Thoracic aorta (tissue), 2 donors: ENCODE measurements at regions not wholly inside any gene's neighbourhood (a gene's known extent, or its start where the extent isn't known, plus 50 kb on each side); places are given as distances from the start of the nearest gene placed in this dataset.

ENCODE experiments used
- ATAC-seq: fragments of 150-250 bp; one replicate; pipeline ENCODE4 v1.8.0; 2017; ENCODE audit warnings: low read depth; ENCODE audit not compliant: insufficient number of reproducible peaks, low FRiP score
- DNase-seq: peaks from one replicate; pipeline ENCODE4 v3.0.0-alpha.2; 2020; ENCODE audit warnings: low spot score
- H3K27ac ChIP-seq, 2 donors: fragments of 200-600 bp; sonication (generic); 1 replicate in 1 of 2; 2 replicates in 1 of 2; pipeline ENCODE4 v1.5.1; 2016; ENCODE audit warnings: mild to moderate bottlenecking in 2 of 2, moderate library complexity in 2 of 2
- H3K27me3 ChIP-seq: fragments of 200-600 bp; sonication (generic); replicated peaks from 2 replicates; pipeline ENCODE4 v1.6.0; 2016; ENCODE audit warnings: mild to moderate bottlenecking; ENCODE audit not compliant: insufficient read depth
- H3K36me3 ChIP-seq: fragments of 200-600 bp; sonication (generic); one replicate; pipeline ENCODE4 v1.5.1; 2016
- H3K4me1 ChIP-seq, 2 donors: fragments of 200-600 bp; sonication (generic); 1 replicate in 1 of 2; 2 replicates in 1 of 2; pipeline versions ENCODE4 v1.5.1 to v1.6.0; 2016; ENCODE audit warnings: low read depth in 2 of 2, mild to moderate bottlenecking in 1 of 2; ENCODE audit not compliant: control insufficient read depth in 1 of 2
- H3K4me3 ChIP-seq: fragments of 200-600 bp; sonication (generic); 2 replicates; pipeline ENCODE4 v1.5.1; 2016; ENCODE audit warnings: mild to moderate bottlenecking
- H3K9me3 ChIP-seq: fragments of 200-600 bp; sonication (generic); 2 replicates; pipeline ENCODE4 v1.5.1; 2016
- CTCF ChIP-seq: fragments of 200-600 bp; sonication (generic); IDR thresholded peaks from one replicate; pipeline ENCODE4 v1.5.1; 2019; ENCODE audit warnings: antibody characterized with exemption

DNA sequence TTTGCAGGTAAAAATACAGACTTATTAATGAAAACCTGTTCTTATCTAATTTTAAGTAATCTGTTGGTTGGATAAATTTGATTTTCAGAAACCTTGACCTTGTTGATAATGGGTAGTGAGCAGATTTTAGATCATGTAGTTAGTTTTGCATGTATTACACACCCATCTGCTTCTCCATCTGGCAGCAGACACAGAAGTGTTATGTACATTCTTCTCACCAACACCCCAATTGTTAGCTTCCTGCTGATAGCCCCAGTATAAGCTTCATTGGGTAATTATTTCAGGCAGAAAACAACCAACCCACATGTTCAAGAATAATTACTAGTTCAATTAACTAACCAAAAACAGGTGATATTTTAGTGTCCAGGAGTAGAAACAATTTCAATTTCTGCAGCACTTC, 1740.5 kb upstream of the AGA start:
- Histone ChIP-seq H3K27me3 (no peaks in the 10 kb centered on the region), H3K27ac (no peak overlapping the region), H3K4me1 (no peaks in the 10 kb centered on the region), H3K4me3 (no peak overlapping the region), H3K36me3 (no peaks in the 10 kb centered on the region), H3K9me3 (peaks cover 3% of the 10 kb centered on the region)
- no peak for TF ChIP-seq CTCF
- DNase-seq (no peak), ATAC-seq (no peak)

DNA sequence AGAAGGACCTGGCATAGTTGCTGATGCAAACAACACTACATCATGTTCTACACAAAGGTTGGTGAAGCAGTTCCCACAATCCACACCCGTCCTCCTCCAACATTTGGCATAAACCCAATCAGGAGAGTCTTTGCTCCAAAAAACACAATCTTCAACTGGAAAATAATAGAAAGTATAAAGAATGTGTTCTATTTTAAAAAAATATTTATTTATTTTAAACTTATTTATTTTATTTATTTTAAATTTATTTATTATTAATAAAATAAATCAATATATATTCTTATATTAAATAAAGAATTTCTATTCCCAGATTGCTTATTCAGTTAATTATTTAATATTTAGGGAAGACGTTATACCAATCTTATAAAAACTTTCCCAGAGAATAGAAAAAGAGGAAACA, 1753.7 kb upstream of the AGA start:
- ATAC-seq (no peak), DNase-seq (no peak)
- Histone ChIP-seq H3K27ac (no peak overlapping the region), H3K9me3 (no peaks in the 10 kb centered on the region), H3K4me1 (no peaks in the 10 kb centered on the region), H3K4me3 (no peak overlapping the region), H3K27me3 (no peaks in the 10 kb centered on the region), H3K36me3 (no peaks in the 10 kb centered on the region)
- TF ChIP-seq CTCF, result no peak

DNA sequence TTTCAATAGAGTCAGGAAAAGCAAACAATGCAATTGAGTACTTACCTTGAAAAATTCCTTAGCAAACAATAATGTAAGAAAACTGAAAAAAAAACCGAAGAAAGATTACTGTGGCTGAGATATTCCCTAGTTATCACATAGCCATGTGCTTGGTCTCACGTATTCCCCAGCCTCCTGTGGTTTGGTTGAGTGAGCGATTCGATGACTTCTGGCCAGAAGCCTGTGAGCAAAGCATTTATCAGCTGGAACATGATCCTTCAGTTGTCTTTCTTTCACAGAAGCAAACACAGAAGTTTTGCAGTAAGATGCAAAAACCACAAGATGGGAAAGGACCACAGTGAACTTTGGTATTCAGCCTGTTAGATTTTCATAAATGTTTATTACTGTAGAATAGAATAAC, 1754.3 kb upstream of the AGA start:
- H3K36me3 ChIP-seq, result no peaks in the 10 kb centered on the region
- DNase-seq (no peak), ATAC-seq (no peak)
- H3K4me3 ChIP-seq, result no peak overlapping the region
- no peaks in the 10 kb centered on the region for H3K4me1 ChIP-seq
- H3K27me3 ChIP-seq, result no peaks in the 10 kb centered on the region
- TF ChIP-seq CTCF, result no peak
- H3K9me3 ChIP-seq, result no peaks in the 10 kb centered on the region
- no peak overlapping the region for H3K27ac ChIP-seq

DNA sequence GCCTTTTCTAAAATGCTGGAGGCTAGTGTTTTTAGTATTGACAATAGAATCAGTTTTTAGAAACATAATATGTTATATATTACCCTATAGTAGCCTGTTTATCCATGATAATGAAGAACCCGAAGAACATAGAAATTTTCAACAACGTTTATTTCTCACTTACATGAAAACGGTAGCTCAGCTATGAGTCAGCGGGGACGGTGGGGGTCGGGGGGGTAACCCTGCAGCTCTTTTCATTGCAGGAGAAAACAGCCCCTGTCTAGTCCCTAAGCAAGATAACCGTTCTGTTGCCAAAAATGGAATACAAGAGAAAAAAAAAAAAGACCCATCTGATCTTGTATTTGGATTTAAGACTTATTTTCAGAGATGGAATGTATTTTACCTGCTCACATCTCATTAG, 1758.4 kb upstream of the AGA start:
- no peak for TF ChIP-seq CTCF
- Histone ChIP-seq H3K4me3 (no peak overlapping the region), H3K9me3 (no peaks in the 10 kb centered on the region), H3K27ac (no peak overlapping the region), H3K36me3 (no peaks in the 10 kb centered on the region), H3K27me3 (no peaks in the 10 kb centered on the region), H3K4me1 (no peaks in the 10 kb centered on the region)
- no peak for ATAC-seq
- DNase-seq, result no peak

- no peak for DNase-seq
- no peaks in the 10 kb centered on the region for H3K36me3 ChIP-seq
- no peak for ATAC-seq
- no peak for TF ChIP-seq CTCF
- no peaks in the 10 kb centered on the region for H3K27me3 ChIP-seq
- no peaks in the 10 kb centered on the region for H3K9me3 ChIP-seq
- no peak overlapping the region for H3K4me3 ChIP-seq
- H3K27ac ChIP-seq, result no peak overlapping the region
- H3K4me1 ChIP-seq, result no peaks in the 10 kb centered on the region
These were observed 1783.4 kb upstream of the AGA start for GRCh38 chr4:179225594-179225993.
